ENCODE measurements at regions not wholly inside any gene's neighbourhood (a gene's known extent, or its start where the extent isn't known, plus 50 kb on each side); places are given as distances from the start of the nearest gene placed in this dataset.
"Not testable (repeated sequence)": the region's sequence is repeated elsewhere in the genome, so short reads cannot be mapped to it uniquely, and the experiment has no call there.

GRCh38 chr3:55144015-55144673 lies 216.3 kb upstream of the LRTM1 start:
- Histone ChIP-seq H3K9ac (ENCODE audit: low read depth in 2 of 2, low read length in 2 of 2) (no peak overlapping the region), H3K4me1 (no peaks in the 10 kb centered on the region), H3K9me3 (no peaks in the 10 kb centered on the region), H3K27me3 (no peaks in the 10 kb centered on the region), H3K4me3 (no peak overlapping the region), H3K36me3 (no peaks in the 10 kb centered on the region), H3K27ac (no peak overlapping the region)
- TF ChIP-seq CTCF (IDR thresholded peaks at IDR 0.05): no peak
- no peak for DNase-seq
- intact Hi-C loops (cut with DNase I): no loop called here

- Histone ChIP-seq H3K9me3 (no peaks in the 10 kb centered on the region), H3K4me3 (no peak overlapping the region), H3K9ac (ENCODE audit: low read depth in 2 of 2, low read length in 2 of 2) (no peak overlapping the region), H3K27me3 (no peaks in the 10 kb centered on the region), H3K36me3 (no peaks in the 10 kb centered on the region), H3K27ac (no peak overlapping the region), H3K4me1 (no peaks in the 10 kb centered on the region)
- DNase-seq: no peak
- intact Hi-C loops (cut with DNase I): no loop called here
- TF ChIP-seq CTCF (IDR thresholded peaks at IDR 0.05): no peak
Observed at GRCh38 chr3:55143336-55143735, 215.5 kb upstream of the LRTM1 start.

GRCh38 chr3:55136291-55136690 lies 208.4 kb upstream of the LRTM1 start:
- H3K4me3 ChIP-seq; H3K9ac ChIP-seq (ENCODE audit: low read depth in 2 of 2, low read length in 2 of 2); H3K36me3 ChIP-seq; H3K27ac ChIP-seq; H3K9me3 ChIP-seq; H3K4me1 ChIP-seq; H3K27me3 ChIP-seq; DNase-seq; intact Hi-C loops (cut with DNase I): not testable (repeated sequence)

GRCh38 chr3:55128225-55128823 lies 200.5 kb upstream of the LRTM1 start:
- intact Hi-C loops (cut with DNase I): no loop called here
- Histone ChIP-seq H3K27ac (no peak overlapping the region), H3K4me3 (no peak overlapping the region), H3K36me3 (no peaks in the 10 kb centered on the region), H3K27me3 (no peaks in the 10 kb centered on the region), H3K9ac (ENCODE audit: low read depth in 2 of 2, low read length in 2 of 2) (no peak overlapping the region), H3K4me1 (no peaks in the 10 kb centered on the region), H3K9me3 (no peaks in the 10 kb centered on the region)
- DNase-seq: no peak
- no peak for TF ChIP-seq CTCF (IDR thresholded peaks at IDR 0.05)

- H3K27me3 ChIP-seq: no peaks in the 10 kb centered on the region
- TF ChIP-seq CTCF (IDR thresholded peaks at IDR 0.05): no peak
- no peak overlapping the region for H3K4me3 ChIP-seq
Observed at GRCh38 chr3:55127565-55127964, 199.7 kb upstream of the LRTM1 start.

GRCh38 chr3:55124371-55124770 lies 196.5 kb upstream of the LRTM1 start:
- no peak overlapping the region for H3K9ac ChIP-seq (ENCODE audit: low read depth in 2 of 2, low read length in 2 of 2)
- no peaks in the 10 kb centered on the region for H3K9me3 ChIP-seq
- H3K4me3 ChIP-seq: no peak overlapping the region
- H3K27ac ChIP-seq: no peak overlapping the region
- intact Hi-C loops (cut with DNase I): no loop called here
- H3K36me3 ChIP-seq: no peaks in the 10 kb centered on the region
- DNase-seq: no peak
- no peak for TF ChIP-seq CTCF (IDR thresholded peaks at IDR 0.05)
- no peaks in the 10 kb centered on the region for H3K27me3 ChIP-seq
- no peaks in the 10 kb centered on the region for H3K4me1 ChIP-seq

More at GRCh38 chr3:55127565-55127964, 199.7 kb upstream of the LRTM1 start:
- DNase-seq: no peak
- H3K36me3 ChIP-seq: no peaks in the 10 kb centered on the region
- H3K9ac ChIP-seq (ENCODE audit: low read depth in 2 of 2, low read length in 2 of 2): no peak overlapping the region
- H3K9me3 ChIP-seq: no peaks in the 10 kb centered on the region
- H3K27ac ChIP-seq: no peak overlapping the region
- H3K4me1 ChIP-seq: no peaks in the 10 kb centered on the region
- intact Hi-C loops (cut with DNase I): no loop called here

All from colonic mucosa (tissue), 4 donors.